ENCODE measurements at regions not wholly inside any gene's neighbourhood (a gene's known extent, or its start where the extent isn't known, plus 50 kb on each side); places are given as distances from the start of the nearest gene placed in this dataset.

DNA sequence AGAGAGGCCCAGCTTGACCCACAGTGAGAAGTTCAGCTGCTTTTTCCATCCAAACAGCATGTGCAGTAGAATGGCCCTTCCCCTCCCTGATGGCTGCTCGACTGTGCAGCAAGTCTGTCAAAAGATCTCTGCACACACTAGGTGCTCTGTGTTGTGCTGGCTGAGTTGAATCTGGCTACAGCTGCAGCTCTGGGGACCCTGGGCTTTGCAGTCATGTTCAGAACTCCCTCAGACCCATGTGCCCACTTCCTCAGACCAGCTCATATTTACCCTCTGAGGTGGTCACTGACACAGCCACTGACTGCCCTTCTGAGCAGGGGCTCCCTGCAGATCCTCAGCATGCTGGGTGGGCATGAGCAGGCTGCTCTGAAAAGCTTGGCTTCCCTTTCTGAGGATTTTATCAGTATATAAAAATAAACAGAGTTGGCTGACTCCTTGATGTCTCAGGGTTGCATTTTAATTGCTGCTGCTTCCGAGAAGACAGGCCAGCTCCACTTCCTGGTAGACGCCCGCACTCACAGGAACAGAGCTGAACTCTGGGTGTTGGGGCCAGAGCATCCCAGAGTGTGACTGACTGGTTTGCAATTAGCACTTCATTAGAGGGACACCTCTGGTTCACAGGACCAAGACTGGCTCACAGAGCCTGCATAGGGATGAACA lies 507.9 kb downstream of the RPS24 start:
- Histone ChIP-seq H3K4me3 (ENCODE audit: low read depth, low read length, poor library complexity, severe bottlenecking) (no peak overlapping the region), H3K4me1 (ENCODE audit: insufficient read depth, low read length, severe bottlenecking) (no peaks in the 10 kb centered on the region), H3K27me3 (ENCODE audit: insufficient read depth, low read length) (no peaks in the 10 kb centered on the region), H3K9me2 (ENCODE audit: low read depth, low read length) (no peaks in the 10 kb centered on the region), H3K9me3 (ENCODE audit: low read length) (no peaks in the 10 kb centered on the region), H3K4me2 (ENCODE audit: low read length) (no peak overlapping the region), H3K9ac (ENCODE audit: low read length) (no peak overlapping the region), H3F3A (ENCODE audit: insufficient read depth, low read length) (no peaks in the 10 kb centered on the region), H2AFZ (ENCODE audit: low read length) (no peak overlapping the region), H3K79me2 (ENCODE audit: insufficient read depth, low read length) (no peaks in the 10 kb centered on the region), H3K36me3 (ENCODE audit: insufficient read depth, low read length) (no peaks in the 10 kb centered on the region), H3K27ac (ENCODE audit: low read depth, low read length, poor library complexity, severe bottlenecking) (no peak overlapping the region), H4K20me1 (ENCODE audit: insufficient read depth, low read length) (no peaks in the 10 kb centered on the region)
- no peak for TF ChIP-seq EZH2 (IDR thresholded peaks at IDR 0.05; ENCODE audit: borderline replicate concordance, low read length)
- TF ChIP-seq, protein P1, sequence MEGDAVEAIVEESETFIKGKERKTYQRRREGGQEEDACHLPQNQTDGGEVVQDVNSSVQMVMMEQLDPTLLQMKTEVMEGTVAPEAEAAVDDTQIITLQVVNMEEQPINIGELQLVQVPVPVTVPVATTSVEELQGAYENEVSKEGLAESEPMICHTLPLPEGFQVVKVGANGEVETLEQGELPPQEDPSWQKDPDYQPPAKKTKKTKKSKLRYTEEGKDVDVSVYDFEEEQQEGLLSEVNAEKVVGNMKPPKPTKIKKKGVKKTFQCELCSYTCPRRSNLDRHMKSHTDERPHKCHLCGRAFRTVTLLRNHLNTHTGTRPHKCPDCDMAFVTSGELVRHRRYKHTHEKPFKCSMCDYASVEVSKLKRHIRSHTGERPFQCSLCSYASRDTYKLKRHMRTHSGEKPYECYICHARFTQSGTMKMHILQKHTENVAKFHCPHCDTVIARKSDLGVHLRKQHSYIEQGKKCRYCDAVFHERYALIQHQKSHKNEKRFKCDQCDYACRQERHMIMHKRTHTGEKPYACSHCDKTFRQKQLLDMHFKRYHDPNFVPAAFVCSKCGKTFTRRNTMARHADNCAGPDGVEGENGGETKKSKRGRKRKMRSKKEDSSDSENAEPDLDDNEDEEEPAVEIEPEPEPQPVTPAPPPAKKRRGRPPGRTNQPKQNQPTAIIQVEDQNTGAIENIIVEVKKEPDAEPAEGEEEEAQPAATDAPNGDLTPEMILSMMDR (IDR thresholded peaks at IDR 0.05; ENCODE audit: low read length), result no peak

GRCh38 chr10:78542141-78542489 lies 508.5 kb downstream of the RPS24 start:
- Histone ChIP-seq H3K27ac (ENCODE audit: low read depth, low read length, poor library complexity, severe bottlenecking) (no peak overlapping the region), H3K4me3 (ENCODE audit: low read depth, low read length, poor library complexity, severe bottlenecking) (no peak overlapping the region), H3K36me3 (ENCODE audit: insufficient read depth, low read length) (no peaks in the 10 kb centered on the region), H3K9ac (ENCODE audit: low read length) (no peak overlapping the region), H3K4me1 (ENCODE audit: insufficient read depth, low read length, severe bottlenecking) (no peaks in the 10 kb centered on the region), H4K20me1 (ENCODE audit: insufficient read depth, low read length) (no peaks in the 10 kb centered on the region), H3K79me2 (ENCODE audit: insufficient read depth, low read length) (no peaks in the 10 kb centered on the region), H3K9me2 (ENCODE audit: low read depth, low read length) (no peaks in the 10 kb centered on the region), H3K4me2 (ENCODE audit: low read length) (no peak overlapping the region), H3F3A (ENCODE audit: insufficient read depth, low read length) (no peaks in the 10 kb centered on the region), H3K27me3 (ENCODE audit: insufficient read depth, low read length) (no peaks in the 10 kb centered on the region), H3K9me3 (ENCODE audit: low read length) (no peaks in the 10 kb centered on the region), H2AFZ (ENCODE audit: low read length) (no peak overlapping the region)
- TF ChIP-seq EZH2 (IDR thresholded peaks at IDR 0.05; ENCODE audit: borderline replicate concordance, low read length), result no peak
- TF ChIP-seq, protein P1 (IDR thresholded peaks at IDR 0.05; ENCODE audit: low read length), result no peak

DNA sequence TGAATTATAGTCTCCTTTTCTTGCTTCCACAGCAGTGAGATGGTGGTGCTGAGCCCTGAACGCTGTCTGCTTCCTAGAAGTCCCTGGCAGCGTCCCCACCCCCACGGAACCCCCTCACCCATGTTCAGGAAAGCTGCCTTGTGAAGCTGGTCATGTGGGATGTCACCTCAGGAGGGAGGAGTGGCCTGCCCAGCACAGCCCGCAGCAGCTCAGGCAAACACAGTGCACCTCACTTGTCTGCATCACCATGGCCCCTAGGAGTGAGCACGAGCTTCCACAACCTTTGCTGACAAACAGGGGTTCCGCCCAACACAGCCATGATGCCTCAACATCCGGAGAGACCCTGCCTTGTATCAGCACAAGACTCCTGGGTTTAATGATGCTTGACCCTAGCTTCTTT lies 508.9 kb downstream of the RPS24 start:
- no peaks in the 10 kb centered on the region for H3K27me3 ChIP-seq (ENCODE audit: insufficient read depth, low read length)
- no peak overlapping the region for H3K4me2 ChIP-seq (ENCODE audit: low read length)
- H3K9me3 ChIP-seq (ENCODE audit: low read length), result no peaks in the 10 kb centered on the region
- no peaks in the 10 kb centered on the region for H4K20me1 ChIP-seq (ENCODE audit: insufficient read depth, low read length)
- no peak overlapping the region for H2AFZ ChIP-seq (ENCODE audit: low read length)
- no peak for TF ChIP-seq EZH2 (IDR thresholded peaks at IDR 0.05; ENCODE audit: borderline replicate concordance, low read length)
- TF ChIP-seq, protein P1 (IDR thresholded peaks at IDR 0.05; ENCODE audit: low read length), result no peak
- H3K36me3 ChIP-seq (ENCODE audit: insufficient read depth, low read length), result no peaks in the 10 kb centered on the region
- H3F3A ChIP-seq (ENCODE audit: insufficient read depth, low read length), result no peaks in the 10 kb centered on the region
- no peak overlapping the region for H3K9ac ChIP-seq (ENCODE audit: low read length)
- no peak overlapping the region for H3K4me3 ChIP-seq (ENCODE audit: low read depth, low read length, poor library complexity, severe bottlenecking)
- no peaks in the 10 kb centered on the region for H3K79me2 ChIP-seq (ENCODE audit: insufficient read depth, low read length)
- H3K27ac ChIP-seq (ENCODE audit: low read depth, low read length, poor library complexity, severe bottlenecking), result no peak overlapping the region
- no peaks in the 10 kb centered on the region for H3K9me2 ChIP-seq (ENCODE audit: low read depth, low read length)
- H3K4me1 ChIP-seq (ENCODE audit: insufficient read depth, low read length, severe bottlenecking), result no peaks in the 10 kb centered on the region
